Right lobe of liver (tissue), 6 donors: ENCODE measurements at regions not wholly inside any gene's neighbourhood (a gene's known extent, or its start where the extent isn't known, plus 50 kb on each side); places are given as distances from the start of the nearest gene placed in this dataset.

Experiments used
- ATAC-seq, 4 donors: fragments of 200-7000 bp; cut with Tn5 transposase; one replicate each; pipeline ENCODE4 v1.9.1; 2020; ENCODE audit warnings: mild to moderate bottlenecking in 4 of 4, moderate library complexity in 4 of 4
- DNase-seq, 3 donors: peaks; one replicate each; pipeline ENCODE4 v3.0.0-alpha.2; 2020
- H3K27ac ChIP-seq, 3 donors: fragments of 200-600 bp; one replicate each; pipeline ENCODE4 v1.8.0; 2022
- H3K27me3 ChIP-seq, 2 donors: fragments of 200-600 bp; one replicate each; pipeline ENCODE4 v1.8.0; 2022
- H3K36me3 ChIP-seq, 4 donors: fragments of 200-600 bp; sonication (generic) in 1 of 4; one replicate each; pipeline versions ENCODE4 v1.5.1 to v1.8.0; 2017 to 2022; ENCODE audit warnings: control low read depth in 1 of 4
- H3K4me1 ChIP-seq, 4 donors: fragments of 200-600 bp; sonication (generic) in 1 of 4; one replicate each; pipeline versions ENCODE4 v1.5.1 to v1.8.0; 2017 to 2022; ENCODE audit warnings: control low read depth in 1 of 4
- H3K4me3 ChIP-seq, 3 donors: fragments of 200-600 bp; one replicate each; pipeline ENCODE4 v1.8.0; 2022
- H3K9me3 ChIP-seq, 4 donors: fragments of 200-600 bp; sonication (generic) in 1 of 4; one replicate each; pipeline versions ENCODE4 v1.5.1 to v1.8.0; 2017 to 2022; ENCODE audit warnings: control low read depth in 1 of 4
- POLR2A ChIP-seq: fragments of 450-650 bp; IDR thresholded peaks from one replicate; pipeline ENCODE4 v1.6.1; 2017; ENCODE audit warnings: antibody characterized with exemption, mild to moderate bottlenecking
- WGBS: methylation state at CpG from one replicate; pipeline ENCODE4 v1.1.6; 2018; ENCODE audit warnings: low coverage, low lambda C conversion rate; ENCODE audit not compliant: insufficient coverage; ENCODE audit errors: missing lambda C conversion rate; 5-methylcytosine and 5-hydroxymethylcytosine counted together
- intact Hi-C, 2 donors: fragments of 100-400 bp; cut with DNase I; formaldehyde crosslinking; loops; one replicate each; pipeline versions ENCODE4 v1.11.2 to v1.14.1; 2022
- TF ChIP-seq, protein P1 (sequence below), 4 donors: fragments of 200-600 bp in 3 of 4; fragments of 450-650 bp in 1 of 4; IDR thresholded peaks; one replicate each; pipeline versions ENCODE4 v1.5.1 to v1.8.0; 2016 to 2022; ENCODE audit warnings: antibody characterized with exemption in 4 of 4, mild to moderate bottlenecking in 2 of 4
- donor health status: DM: no; HTN: yes; CAD: no.
- donor health status: DM: no; HTN: no; CAD: no.
- donor health status: DM: no; HTN: no; CAD: no.
- donor health status: DM: no; HTN: yes; CAD: no.
- donor health status: DM: no; HTN: yes; CAD: no.

- no peak for TF ChIP-seq POLR2A
- TF ChIP-seq, protein P1, sequence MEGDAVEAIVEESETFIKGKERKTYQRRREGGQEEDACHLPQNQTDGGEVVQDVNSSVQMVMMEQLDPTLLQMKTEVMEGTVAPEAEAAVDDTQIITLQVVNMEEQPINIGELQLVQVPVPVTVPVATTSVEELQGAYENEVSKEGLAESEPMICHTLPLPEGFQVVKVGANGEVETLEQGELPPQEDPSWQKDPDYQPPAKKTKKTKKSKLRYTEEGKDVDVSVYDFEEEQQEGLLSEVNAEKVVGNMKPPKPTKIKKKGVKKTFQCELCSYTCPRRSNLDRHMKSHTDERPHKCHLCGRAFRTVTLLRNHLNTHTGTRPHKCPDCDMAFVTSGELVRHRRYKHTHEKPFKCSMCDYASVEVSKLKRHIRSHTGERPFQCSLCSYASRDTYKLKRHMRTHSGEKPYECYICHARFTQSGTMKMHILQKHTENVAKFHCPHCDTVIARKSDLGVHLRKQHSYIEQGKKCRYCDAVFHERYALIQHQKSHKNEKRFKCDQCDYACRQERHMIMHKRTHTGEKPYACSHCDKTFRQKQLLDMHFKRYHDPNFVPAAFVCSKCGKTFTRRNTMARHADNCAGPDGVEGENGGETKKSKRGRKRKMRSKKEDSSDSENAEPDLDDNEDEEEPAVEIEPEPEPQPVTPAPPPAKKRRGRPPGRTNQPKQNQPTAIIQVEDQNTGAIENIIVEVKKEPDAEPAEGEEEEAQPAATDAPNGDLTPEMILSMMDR (IDR thresholded peaks at IDR 0.05), result no peak
- Histone ChIP-seq H3K27me3 (no peaks in the 10 kb centered on the region), H3K36me3 (no peaks in the 10 kb centered on the region), H3K9me3 (no peaks in the 10 kb centered on the region), H3K27ac (no peak overlapping the region), H3K4me3 (no peak overlapping the region), H3K4me1 (no peaks in the 10 kb centered on the region)
- intact Hi-C loops, result no loop called here
- WGBS, result 67% methylated on average over 9 of the region's 9 CpGs
- ATAC-seq (no peak), DNase-seq (no peak)
These were observed 54.1 kb upstream of the PEG3 start for GRCh38 chr19:56894626-56895025.

- no peak for TF ChIP-seq POLR2A
- TF ChIP-seq, protein P1 (IDR thresholded peaks at IDR 0.05), result no peak
- no peak for DNase-seq
- intact Hi-C loops, result no loop called here
- H3K4me3 ChIP-seq, result no peak overlapping the region
- H3K4me1 ChIP-seq, result no peaks in the 10 kb centered on the region
- H3K27me3 ChIP-seq, result no peaks in the 10 kb centered on the region
- H3K27ac ChIP-seq, result no peak overlapping the region
- WGBS, result 59% methylated on average over 3 of the region's 3 CpGs
- no peaks in the 10 kb centered on the region for H3K9me3 ChIP-seq
- ATAC-seq, result no peak
- no peaks in the 10 kb centered on the region for H3K36me3 ChIP-seq
These were observed 55.6 kb upstream of the PEG3 start for GRCh38 chr19:56896095-56896494.

DNA sequence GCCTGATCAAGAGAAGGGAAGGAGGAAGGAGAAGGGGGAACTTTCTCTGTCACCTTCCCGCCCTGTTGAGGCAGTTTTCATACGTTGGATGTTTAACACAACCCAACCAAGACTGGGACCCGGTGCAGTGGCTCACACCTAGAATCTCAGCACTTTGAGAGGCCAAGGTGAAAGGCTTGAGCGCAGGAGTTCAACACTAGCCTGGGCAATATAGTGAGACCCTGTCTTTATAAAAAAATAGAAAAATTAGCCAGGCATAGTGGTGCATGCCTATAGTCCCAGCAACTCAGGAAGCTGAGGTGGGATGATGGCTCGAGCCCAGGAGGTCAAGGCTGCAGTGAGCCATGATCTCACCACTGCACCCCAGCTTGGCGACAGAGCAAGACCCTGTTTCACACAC, 59.4 kb upstream of the PEG3 start:
- Histone ChIP-seq H3K9me3 (no peaks in the 10 kb centered on the region), H3K4me3 (no peak overlapping the region), H3K4me1 (no peaks in the 10 kb centered on the region), H3K27me3 (no peaks in the 10 kb centered on the region), H3K36me3 (no peaks in the 10 kb centered on the region), H3K27ac (no peak overlapping the region)
- intact Hi-C loops, result no loop called here
- WGBS, result 82% methylated on average over 4 of the region's 6 CpGs
- TF ChIP-seq POLR2A, result no peak
- TF ChIP-seq, protein P1 (IDR thresholded peaks at IDR 0.05), result no peak
- ATAC-seq (no peak), DNase-seq (no peak)

DNA sequence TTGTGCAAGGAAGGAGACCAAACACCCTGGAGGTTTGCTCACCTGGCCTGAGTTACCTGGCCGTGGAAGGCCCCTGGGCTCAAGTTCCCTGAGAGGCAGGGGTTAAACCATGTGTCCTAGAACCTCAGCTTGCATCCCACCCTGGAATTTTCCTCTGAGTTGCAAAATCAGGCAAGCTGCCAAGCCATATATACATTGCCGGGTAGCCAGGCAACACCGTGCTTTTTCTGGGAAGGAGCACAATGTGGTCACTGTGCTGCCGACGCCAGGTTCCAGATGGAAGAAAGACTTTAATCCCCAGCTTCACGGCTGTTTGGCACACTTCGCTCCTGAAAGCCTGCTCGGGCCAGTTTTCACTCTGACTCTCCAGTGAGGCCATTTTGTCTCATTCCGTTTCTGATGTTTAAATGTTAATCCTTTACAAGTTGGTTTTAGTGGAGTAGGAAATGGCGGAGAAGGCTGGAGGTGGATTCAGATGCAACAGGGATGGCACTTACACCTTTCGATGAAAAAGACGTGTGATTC, 60.1 kb upstream of the PEG3 start:
- no peaks in the 10 kb centered on the region for H3K36me3 ChIP-seq
- ATAC-seq (no peak), DNase-seq (no peak)
- TF ChIP-seq POLR2A, result no peak
- 49% methylated on average over 12 of the region's 12 CpGs for WGBS
- H3K27ac ChIP-seq, result no peak overlapping the region
- intact Hi-C loops, result no loop called here
- no peaks in the 10 kb centered on the region for H3K4me1 ChIP-seq
- H3K4me3 ChIP-seq, result no peak overlapping the region
- no peaks in the 10 kb centered on the region for H3K27me3 ChIP-seq
- H3K9me3 ChIP-seq, result no peaks in the 10 kb centered on the region

- no peaks in the 10 kb centered on the region for H3K36me3 ChIP-seq
- H3K27ac ChIP-seq, result no peak overlapping the region
- intact Hi-C loops, result no loop called here
- 85% methylated on average over 2 of the region's 6 CpGs for WGBS
- no peaks in the 10 kb centered on the region for H3K4me1 ChIP-seq
- no peak overlapping the region for H3K4me3 ChIP-seq
- ATAC-seq (no peak), DNase-seq (no peak)
- H3K9me3 ChIP-seq, result no peaks in the 10 kb centered on the region
- no peak for TF ChIP-seq POLR2A
- TF ChIP-seq, protein P1 (IDR thresholded peaks at IDR 0.05), result no peak
- no peaks in the 10 kb centered on the region for H3K27me3 ChIP-seq
These were observed 65.2 kb upstream of the PEG3 start for GRCh38 chr19:56905631-56906150.
